Psoas muscle (tissue), 7 donors: ENCODE measurements at regions not wholly inside any gene's neighbourhood (a gene's known extent, or its start where the extent isn't known, plus 50 kb on each side); places are given as distances from the start of the nearest gene placed in this dataset.

Experiments
- ATAC-seq, 4 donors: fragments of 200-7000 bp; cut with Tn5 transposase; one replicate each; pipeline ENCODE4 v1.9.1; 2020; ENCODE audit warnings: moderate library complexity in 3 of 4, mild to moderate bottlenecking in 2 of 4
- DNase-seq, 2 donors: peaks; one replicate each; pipeline ENCODE4 v3.0.0-alpha.2; 2020
- H3K27ac ChIP-seq: fragments of 200-600 bp; one replicate; pipeline ENCODE4 v1.8.0; 2022
- H3K27me3 ChIP-seq, 3 donors: fragments of 200-600 bp in 1 of 3; one replicate each; pipeline versions ENCODE4 v1.6.1 to v1.8.0; 2013 to 2022; ENCODE audit warnings: low read length in 2 of 3, mild to moderate bottlenecking in 2 of 3, moderate library complexity in 1 of 3; ENCODE audit not compliant: insufficient read depth in 3 of 3
- H3K36me3 ChIP-seq, 2 donors: fragments of 200-600 bp in 1 of 2; one replicate each; pipeline versions ENCODE4 v1.6.1 to v1.8.0; 2013 to 2022; ENCODE audit warnings: low read depth in 1 of 2, mild to moderate bottlenecking in 1 of 2, moderate library complexity in 1 of 2; ENCODE audit not compliant: insufficient read depth in 1 of 2
- H3K4me1 ChIP-seq: fragments of 200-600 bp; one replicate; pipeline ENCODE4 v1.8.0; 2022
- H3K4me3 ChIP-seq: fragments of 200-600 bp; one replicate; pipeline ENCODE4 v1.8.0; 2022; ENCODE audit warnings: mild to moderate bottlenecking
- H3K9me3 ChIP-seq: fragments of 200-600 bp; one replicate; pipeline ENCODE4 v1.8.0; 2022
- CTCF ChIP-seq: fragments of 200-600 bp; IDR thresholded peaks from one replicate; pipeline ENCODE4 v1.8.0; 2022; ENCODE audit warnings: antibody characterized with exemption
- WGBS, 3 donors: extraction: QIAGEN DNeasy Blood & Tissue Kit; methylation state at CpG; one replicate each; pipeline versions ENCODE4 v1.1.6 to v1.1.7; 2013; 5-methylcytosine and 5-hydroxymethylcytosine counted together
- intact Hi-C, 2 donors: fragments of 100-400 bp; cut with DNase I; formaldehyde crosslinking; loops; one replicate each; pipeline versions ENCODE4 v1.11.0 to v1.14.2; 2022
- donor health status: healthy with polysubstance abuse.
- donor health status: DM: no; HTN: no; CAD: no; lungs with moderate emphysema.
- donor health status: Bipolar disorder and iron deficiency.
- donor health status: healthy.
- donor health status: DM: yes; HTN: yes; CAD: no.
- donor health status: DM: no; HTN: no; CAD: no.
- donor health status: DM: yes; HTN: yes; CAD: no.

- H3K27ac ChIP-seq: no peak overlapping the region
- H3K36me3 ChIP-seq: no peaks in the 10 kb centered on the region
- H3K4me1 ChIP-seq: no peaks in the 10 kb centered on the region
- DNase-seq (no peak), ATAC-seq (no peak)
- WGBS, 3 donors: 68 to 75% (median 69%) methylated on average over 21 to 23 of the region's 23 CpGs
- no peaks in the 10 kb centered on the region for H3K9me3 ChIP-seq
- intact Hi-C loops: loop anchor here in 1 of 2 donors (2.0 kb wide), 1 partner anchor 67 kb away; no protein-coding TSS in a partner anchor
- peaks cover 0 to 56% (median 12%) of the 10 kb centered on the region in 3 donors for H3K27me3 ChIP-seq
- no peak for TF ChIP-seq CTCF
- H3K4me3 ChIP-seq: no peak overlapping the region
Measured at GRCh38 chr9:135345775-135346433, 133.7 kb upstream of the PPP1R26 start.

- DNase-seq: no peak
- intact Hi-C loops: no loop called here
- WGBS, 3 donors: 70 to 81% (median 77%) methylated on average over 16 of the region's 16 CpGs
- TF ChIP-seq CTCF: no peak
- H3K4me1 ChIP-seq: no peaks in the 10 kb centered on the region
- peaks cover 0 to 57% (median 12%) of the 10 kb centered on the region in 3 donors for H3K27me3 ChIP-seq
- H3K27ac ChIP-seq: no peak overlapping the region
- no peaks in the 10 kb centered on the region for H3K9me3 ChIP-seq
- H3K4me3 ChIP-seq: no peak overlapping the region
- H3K36me3 ChIP-seq: no peaks in the 10 kb centered on the region
- ATAC-seq: no peak
Measured at GRCh38 chr9:135346438-135347050, 133.0 kb upstream of the PPP1R26 start.

GRCh38 chr9:135347461-135347860 lies 132.1 kb upstream of the PPP1R26 start:
- Histone ChIP-seq H3K27ac (no peak overlapping the region), H3K36me3 (no peaks in the 10 kb centered on the region), H3K4me3 (no peak overlapping the region), H3K4me1 (no peaks in the 10 kb centered on the region), H3K9me3 (no peaks in the 10 kb centered on the region), H3K27me3 (peaks cover 0 to 62% (median 12%) of the 10 kb centered on the region in 3 donors)
- ATAC-seq: no peak
- WGBS, 3 donors: 70 to 74% (median 72%) methylated on average over 14 of the region's 14 CpGs
- no peak for DNase-seq
- TF ChIP-seq CTCF: no peak
- intact Hi-C loops: no loop called here

- Histone ChIP-seq H3K27ac (no peak overlapping the region), H3K4me3 (no peak overlapping the region), H3K9me3 (no peaks in the 10 kb centered on the region), H3K36me3 (no peaks in the 10 kb centered on the region), H3K27me3 (peaks cover 0 to 58% (median 12%) of the 10 kb centered on the region in 3 donors), H3K4me1 (no peaks in the 10 kb centered on the region)
- WGBS, 3 donors: 73 to 83% (median 78%) methylated on average over 23 of the region's 23 CpGs
- no peak for ATAC-seq
- intact Hi-C loops: no loop called here
- DNase-seq: peak in 1 of 2 donors; percentile 12
- TF ChIP-seq CTCF: no peak
Measured at GRCh38 chr9:135348076-135348787, 131.3 kb upstream of the PPP1R26 start.
